Glomerular visceral epithelial cell (primary cell): ENCODE measurements at regions not wholly inside any gene's neighbourhood (a gene's known extent, or its start where the extent isn't known, plus 50 kb on each side); places are given as distances from the start of the nearest gene placed in this dataset.
"Not testable (repeated sequence)": the region's sequence is repeated elsewhere in the genome, so short reads cannot be mapped to it uniquely, and the experiment has no call there.

ENCODE experiments used
- DNase-seq: peaks from one replicate; pipeline ENCODE4 v3.0.0-alpha.2; 2016; ENCODE audit errors: extremely low spot score

- DNase-seq = peak; percentile 28
Observed at GRCh38 chr1:192476802-192477298, 98.7 kb upstream of the RGS1 start.

GRCh38 chr1:192477630-192478029 lies 97.9 kb upstream of the RGS1 start:
- DNase-seq = peak; percentile 45

- peak; percentile 90 for DNase-seq
Observed at GRCh38 chr1:192485692-192486436, 89.7 kb upstream of the RGS1 start.

- DNase-seq = no peak
Observed at GRCh38 chr1:192488058-192488457, 87.5 kb upstream of the RGS1 start.

- no peak for DNase-seq
Observed at GRCh38 chr1:192489047-192489446, 86.5 kb upstream of the RGS1 start.

- DNase-seq = peak; percentile 86
Observed at GRCh38 chr1:192489748-192490147, 85.8 kb upstream of the RGS1 start.

GRCh38 chr1:192491804-192492554 lies 83.6 kb upstream of the RGS1 start:
- DNase-seq = no peak

- DNase-seq = no peak
Observed at GRCh38 chr1:192493584-192493983, 82.0 kb upstream of the RGS1 start.

GRCh38 chr1:192496369-192497056 lies 79.1 kb upstream of the RGS1 start:
- DNase-seq = no peak

- DNase-seq = no peak
Observed at GRCh38 chr1:192497214-192497794, 78.3 kb upstream of the RGS1 start.

GRCh38 chr1:192498092-192498491 lies 77.5 kb upstream of the RGS1 start:
- DNase-seq = not testable (repeated sequence)

GRCh38 chr1:192499061-192499581 lies 76.5 kb upstream of the RGS1 start:
- not testable (repeated sequence) for DNase-seq

- DNase-seq = not testable (repeated sequence)
Observed at GRCh38 chr1:192500541-192500940, 75.0 kb upstream of the RGS1 start.

- DNase-seq = peak; percentile 40
Observed at GRCh38 chr1:192506741-192507155, 68.8 kb upstream of the RGS1 start.

- no peak for DNase-seq
Observed at GRCh38 chr1:192512426-192513162, 63.0 kb upstream of the RGS1 start.

- DNase-seq = no peak
Observed at GRCh38 chr1:192513196-192513595, 62.4 kb upstream of the RGS1 start.

- no peak for DNase-seq
Observed at GRCh38 chr1:192513697-192514096, 61.9 kb upstream of the RGS1 start.

GRCh38 chr1:192516776-192517297 lies 58.7 kb upstream of the RGS1 start:
- DNase-seq = peak; percentile 94

- DNase-seq = peak; percentile 15
Observed at GRCh38 chr1:192517716-192518355, 57.7 kb upstream of the RGS1 start.

- no peak for DNase-seq
Observed at GRCh38 chr1:192518700-192519099, 56.9 kb upstream of the RGS1 start.
